HAP-1 (cell line): ENCODE measurements at regions not wholly inside any gene's neighbourhood (a gene's known extent, or its start where the extent isn't known, plus 50 kb on each side); places are given as distances from the start of the nearest gene placed in this dataset.

Experiments
- DNase-seq, 2 experiments: peaks; one replicate each; pipeline ENCODE4 v3.0.0-alpha.2; 2016 to 2020; ENCODE audit warnings: low spot score in 2 of 2
- H3K27me3 ChIP-seq: fragments of 250-450 bp; sonication (Bioruptor Pico); 2 replicates; pipeline ENCODE4 v1.5.1; 2020; ENCODE audit warnings: low read depth, mild to moderate bottlenecking, moderate library complexity
- H3K36me3 ChIP-seq: fragments of 250-450 bp; sonication (Bioruptor Pico); replicated peaks from 2 replicates; pipeline ENCODE4 v1.5.1; 2020; ENCODE audit warnings: mild to moderate bottlenecking
- H3K4me1 ChIP-seq: fragments of 250-450 bp; sonication (Bioruptor Pico); 2 replicates; pipeline ENCODE4 v1.5.1; 2020; ENCODE audit warnings: mild to moderate bottlenecking
- H3K4me3 ChIP-seq: fragments of 250-450 bp; sonication (Bioruptor Pico); 2 replicates; pipeline ENCODE4 v1.5.1; 2020; ENCODE audit warnings: mild to moderate bottlenecking, moderate library complexity
- H3K9me3 ChIP-seq: fragments of 250-450 bp; sonication (Bioruptor Pico); 2 replicates; pipeline ENCODE4 v1.5.1; 2020; ENCODE audit warnings: mild to moderate bottlenecking, moderate library complexity
- in situ Hi-C: fragments of 300-500 bp; cut with MboI; formaldehyde crosslinking; loops from 3 replicates; pipeline ENCODE4 v1.14.3; 2020; ENCODE audit warnings: low sequenced_read_pairs, inconsistent platforms, mixed read lengths

- Histone ChIP-seq H3K27me3 (no peaks in the 10 kb centered on the region), H3K36me3 (no peaks in the 10 kb centered on the region), H3K9me3 (no peaks in the 10 kb centered on the region), H3K4me3 (no peak overlapping the region), H3K4me1 (no peaks in the 10 kb centered on the region)
- in situ Hi-C loops: no loop called here
- no peak for DNase-seq
These were observed 257.9 kb upstream of the IRX4 start for GRCh38 chr5:2140501-2141175.

DNA sequence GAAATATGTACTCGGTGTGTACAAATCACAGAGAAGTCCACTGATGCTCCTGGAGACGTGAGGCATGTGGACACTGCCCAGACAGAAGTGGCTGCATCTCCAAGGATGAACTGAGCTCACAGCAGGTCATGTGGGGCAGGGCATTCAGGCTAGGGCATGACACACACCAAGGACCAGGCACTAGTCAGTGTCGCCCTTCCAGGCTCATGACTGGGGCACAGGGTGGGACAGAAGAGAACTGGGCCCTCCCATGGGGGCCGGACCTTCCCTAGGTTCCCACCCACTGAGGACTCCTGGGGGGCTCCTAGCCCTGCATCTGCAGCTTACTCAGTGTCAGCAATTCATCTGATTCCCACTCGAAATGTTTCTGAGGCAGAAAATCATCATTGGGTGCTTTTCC, 256.8 kb upstream of the IRX4 start:
- Histone ChIP-seq H3K4me3 (no peak overlapping the region), H3K27me3 (no peaks in the 10 kb centered on the region), H3K36me3 (no peaks in the 10 kb centered on the region), H3K9me3 (no peaks in the 10 kb centered on the region), H3K4me1 (no peaks in the 10 kb centered on the region)
- in situ Hi-C loops: no loop called here
- DNase-seq: no peak

GRCh38 chr5:2138896-2139295, 256.2 kb upstream of the IRX4 start:
- H3K9me3 ChIP-seq: no peaks in the 10 kb centered on the region
- in situ Hi-C loops: no loop called here
- DNase-seq: no peak
- H3K4me3 ChIP-seq: no peak overlapping the region
- no peaks in the 10 kb centered on the region for H3K4me1 ChIP-seq
- no peaks in the 10 kb centered on the region for H3K27me3 ChIP-seq
- H3K36me3 ChIP-seq: no peaks in the 10 kb centered on the region

- H3K36me3 ChIP-seq: no peaks in the 10 kb centered on the region
These were observed 254.8 kb upstream of the IRX4 start for GRCh38 chr5:2137444-2138050.

GRCh38 chr5:2136728-2137333, 254.1 kb upstream of the IRX4 start:
- in situ Hi-C loops: no loop called here
- no peaks in the 10 kb centered on the region for H3K27me3 ChIP-seq
- H3K9me3 ChIP-seq: no peaks in the 10 kb centered on the region
- no peak overlapping the region for H3K4me3 ChIP-seq
- no peaks in the 10 kb centered on the region for H3K4me1 ChIP-seq
- DNase-seq: no peak
- no peaks in the 10 kb centered on the region for H3K36me3 ChIP-seq

More at GRCh38 chr5:2137444-2138050, 254.8 kb upstream of the IRX4 start:
- in situ Hi-C loops: no loop called here
- Histone ChIP-seq H3K27me3 (no peaks in the 10 kb centered on the region), H3K4me1 (no peaks in the 10 kb centered on the region), H3K4me3 (no peak overlapping the region), H3K9me3 (no peaks in the 10 kb centered on the region)
- DNase-seq: no peak

GRCh38 chr5:2135833-2136232, 253.1 kb upstream of the IRX4 start:
- no peak for DNase-seq
- Histone ChIP-seq H3K36me3 (no peaks in the 10 kb centered on the region), H3K27me3 (no peaks in the 10 kb centered on the region), H3K4me1 (no peaks in the 10 kb centered on the region), H3K9me3 (no peaks in the 10 kb centered on the region), H3K4me3 (no peak overlapping the region)
- in situ Hi-C loops: no loop called here

- in situ Hi-C loops: no loop called here
- no peaks in the 10 kb centered on the region for H3K4me1 ChIP-seq
- H3K4me3 ChIP-seq: no peak overlapping the region
- no peak for DNase-seq
- no peaks in the 10 kb centered on the region for H3K9me3 ChIP-seq
- no peaks in the 10 kb centered on the region for H3K27me3 ChIP-seq
- no peaks in the 10 kb centered on the region for H3K36me3 ChIP-seq
These were observed 252.6 kb upstream of the IRX4 start for GRCh38 chr5:2135354-2135753.

GRCh38 chr5:2134543-2135292, 252.0 kb upstream of the IRX4 start:
- no peak for DNase-seq
- Histone ChIP-seq H3K9me3 (no peaks in the 10 kb centered on the region), H3K4me3 (no peak overlapping the region), H3K36me3 (no peaks in the 10 kb centered on the region), H3K27me3 (no peaks in the 10 kb centered on the region), H3K4me1 (no peaks in the 10 kb centered on the region)
- in situ Hi-C loops: no loop called here

DNA sequence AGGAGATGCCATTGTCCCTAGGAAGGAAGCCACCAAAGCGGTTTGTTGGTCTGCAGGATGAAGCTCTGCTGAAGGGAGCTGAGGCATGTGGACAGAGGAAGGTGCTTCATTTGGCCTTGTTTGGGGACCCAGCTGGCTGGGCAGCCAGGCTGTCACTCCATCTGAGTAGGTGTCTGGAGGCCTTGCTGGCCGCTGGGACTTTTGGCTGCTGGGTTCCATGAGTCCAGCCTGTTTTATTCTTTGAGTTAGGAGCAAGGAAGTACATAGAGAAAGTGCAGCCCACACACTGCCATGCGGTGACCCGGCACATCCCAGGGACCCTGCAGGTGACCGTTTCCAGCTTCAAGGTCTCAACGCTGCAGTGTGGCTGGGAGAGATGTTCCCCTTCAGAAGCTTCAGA, 251.2 kb upstream of the IRX4 start:
- Histone ChIP-seq H3K36me3 (no peaks in the 10 kb centered on the region), H3K27me3 (no peaks in the 10 kb centered on the region), H3K9me3 (no peaks in the 10 kb centered on the region), H3K4me1 (no peaks in the 10 kb centered on the region), H3K4me3 (no peak overlapping the region)
- no peak for DNase-seq
- in situ Hi-C loops: no loop called here

DNA sequence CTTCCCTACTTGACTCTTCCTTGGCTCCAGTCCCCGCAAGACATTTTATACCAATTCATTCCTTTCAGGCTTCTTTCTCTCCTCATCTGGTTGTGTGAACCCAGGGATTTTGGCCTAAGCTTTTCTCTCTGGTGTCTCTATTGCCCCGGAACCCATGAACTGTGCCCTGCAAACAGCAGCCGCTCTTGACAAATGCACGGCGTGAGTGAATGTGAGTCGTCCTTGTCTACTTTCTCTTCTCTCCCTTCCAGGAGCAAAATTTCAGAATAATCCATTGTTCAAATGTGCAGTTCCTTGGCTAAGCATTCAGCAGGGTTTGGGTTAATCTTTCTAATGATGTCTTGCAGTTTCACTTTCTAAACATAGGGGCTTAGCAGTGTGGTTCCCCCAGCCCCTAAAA, 250.4 kb upstream of the IRX4 start:
- no peak overlapping the region for H3K4me3 ChIP-seq
- no peaks in the 10 kb centered on the region for H3K36me3 ChIP-seq
- DNase-seq: no peak
- no peaks in the 10 kb centered on the region for H3K4me1 ChIP-seq
- in situ Hi-C loops: no loop called here
- no peaks in the 10 kb centered on the region for H3K27me3 ChIP-seq
- H3K9me3 ChIP-seq: no peaks in the 10 kb centered on the region

GRCh38 chr5:2132497-2132847, 249.7 kb upstream of the IRX4 start:
- no peak overlapping the region for H3K4me3 ChIP-seq
- no peaks in the 10 kb centered on the region for H3K36me3 ChIP-seq
- no peaks in the 10 kb centered on the region for H3K4me1 ChIP-seq
- in situ Hi-C loops: no loop called here
- no peaks in the 10 kb centered on the region for H3K27me3 ChIP-seq
- DNase-seq: no peak
- H3K9me3 ChIP-seq: no peaks in the 10 kb centered on the region

GRCh38 chr5:2131826-2132496, 249.2 kb upstream of the IRX4 start:
- in situ Hi-C loops: no loop called here
- no peaks in the 10 kb centered on the region for H3K4me1 ChIP-seq
- no peak overlapping the region for H3K4me3 ChIP-seq
- no peaks in the 10 kb centered on the region for H3K9me3 ChIP-seq
- no peaks in the 10 kb centered on the region for H3K27me3 ChIP-seq
- H3K36me3 ChIP-seq: no peaks in the 10 kb centered on the region
- no peak for DNase-seq

DNA sequence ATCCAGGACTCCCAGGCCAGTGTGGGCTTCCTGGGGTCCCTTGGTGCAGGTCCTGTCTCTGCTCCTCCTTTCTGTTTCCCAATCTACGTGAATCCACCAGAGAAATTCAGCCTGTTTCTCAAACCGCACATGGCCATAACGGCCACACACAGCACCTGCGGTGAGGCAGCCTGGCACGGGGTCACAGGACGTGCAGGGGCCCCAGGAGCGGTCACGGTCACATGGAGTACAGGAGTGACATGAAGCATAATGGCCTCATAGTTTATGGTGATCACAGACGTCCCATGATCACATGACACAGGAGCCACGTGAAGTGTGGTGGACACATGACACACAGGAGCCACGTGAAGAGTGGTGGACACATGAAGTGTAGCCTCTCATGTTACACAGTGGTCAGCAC, 248.5 kb upstream of the IRX4 start:
- Histone ChIP-seq H3K4me1 (no peaks in the 10 kb centered on the region), H3K4me3 (no peak overlapping the region), H3K27me3 (no peaks in the 10 kb centered on the region), H3K36me3 (no peaks in the 10 kb centered on the region), H3K9me3 (no peaks in the 10 kb centered on the region)
- in situ Hi-C loops: no loop called here
- DNase-seq: no peak

DNA sequence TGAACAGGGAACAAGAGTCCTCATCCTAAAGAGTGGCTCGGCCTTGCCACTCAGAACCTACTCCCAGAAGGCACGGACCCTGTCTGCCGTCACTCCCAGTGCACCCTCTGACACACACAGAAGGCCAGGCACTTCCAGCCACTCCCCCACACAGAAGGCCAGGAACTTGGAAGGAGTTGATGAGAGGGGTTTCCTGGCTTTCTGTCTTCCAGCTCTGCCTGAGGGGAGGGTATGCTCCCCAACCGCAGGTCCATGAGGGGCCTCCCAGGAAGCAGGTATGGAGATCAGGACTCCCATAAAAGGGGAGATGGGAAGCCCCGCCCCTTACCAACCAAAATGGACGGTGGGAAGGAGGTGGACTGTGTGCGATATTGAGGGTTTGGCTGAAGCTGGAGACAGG, 247.6 kb upstream of the IRX4 start:
- H3K27me3 ChIP-seq: no peaks in the 10 kb centered on the region
- in situ Hi-C loops: no loop called here
- no peaks in the 10 kb centered on the region for H3K4me1 ChIP-seq
- no peaks in the 10 kb centered on the region for H3K36me3 ChIP-seq
- no peaks in the 10 kb centered on the region for H3K9me3 ChIP-seq
- DNase-seq: no peak
- no peak overlapping the region for H3K4me3 ChIP-seq
